GM13976 (cell line): ENCODE measurements at regions not wholly inside any gene's neighbourhood (a gene's known extent, or its start where the extent isn't known, plus 50 kb on each side); places are given as distances from the start of the nearest gene placed in this dataset.

Experiments
- DNase-seq: peaks from one replicate; pipeline ENCODE4 v3.0.0; 2012; ENCODE audit warnings: low spot score
- CTCF ChIP-seq: IDR thresholded peaks from 2 replicates; pipeline ENCODE4 v1.5.1; 2012; ENCODE audit warnings: borderline replicate concordance, mild to moderate bottlenecking; ENCODE audit not compliant: insufficient read depth; ENCODE audit errors: extremely low read depth, missing control alignments, control extremely low read depth
- in situ Hi-C: fragments of 300-500 bp; cut with MboI; formaldehyde crosslinking; loops from one replicate; pipeline ENCODE4 v1.12.0; 2022; ENCODE audit warnings: low sequenced_read_pairs, mixed read lengths, inconsistent platforms; ENCODE audit not compliant: unreplicated experiment

- TF ChIP-seq CTCF = no peak
- DNase-seq = no peak
- in situ Hi-C loops = no loop called here
Observed at GRCh38 chr4:180675359-180675650, 1567.9 kb upstream of the TENM3 start.

DNA sequence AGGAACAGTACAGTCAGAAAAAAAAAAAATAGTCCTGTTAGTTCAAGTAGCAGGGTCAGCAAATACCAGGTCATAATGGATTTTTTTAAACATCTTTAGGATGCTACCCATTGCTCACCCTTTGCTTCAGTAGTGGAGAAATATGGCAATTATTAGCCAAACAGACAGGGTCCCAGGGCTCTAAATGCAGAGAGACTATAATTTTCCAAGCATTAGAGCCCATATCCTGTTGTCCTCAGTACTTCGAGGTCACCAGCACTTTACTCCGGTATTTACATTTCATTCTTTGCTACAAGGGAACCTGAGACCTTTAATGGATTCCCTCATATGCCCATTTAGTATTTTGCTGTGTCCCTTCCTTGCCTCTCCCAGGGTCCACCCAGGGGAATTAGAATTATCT lies 1562.9 kb upstream of the TENM3 start:
- in situ Hi-C loops = no loop called here
- TF ChIP-seq CTCF = no peak

DNA sequence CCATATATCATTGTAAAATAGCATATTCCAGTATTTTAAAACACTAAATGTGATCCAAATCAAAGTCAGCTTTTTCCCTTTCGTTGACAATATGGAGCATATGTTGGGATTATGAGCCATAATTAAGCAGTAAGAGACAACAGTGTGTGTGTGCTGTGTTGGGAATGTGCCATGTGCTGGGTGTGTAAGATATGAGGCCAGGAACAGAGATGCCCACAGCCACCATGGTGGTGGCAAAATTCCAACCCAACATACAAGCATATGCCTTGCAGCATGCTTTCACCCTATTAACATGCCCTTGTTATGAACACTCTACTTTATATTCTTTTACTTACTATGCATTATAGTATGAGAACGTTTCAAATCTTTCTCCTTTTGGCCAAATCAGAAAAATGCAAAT lies 1560.4 kb upstream of the TENM3 start:
- in situ Hi-C loops = no loop called here
- DNase-seq = no peak
- no peak for TF ChIP-seq CTCF

More for the DNA sequence above, 1562.9 kb upstream of the TENM3 start:
- DNase-seq = no peak

- DNase-seq = no peak
- in situ Hi-C loops = no loop called here
- no peak for TF ChIP-seq CTCF
Observed at GRCh38 chr4:180683186-180683585, 1560.0 kb upstream of the TENM3 start.

DNA sequence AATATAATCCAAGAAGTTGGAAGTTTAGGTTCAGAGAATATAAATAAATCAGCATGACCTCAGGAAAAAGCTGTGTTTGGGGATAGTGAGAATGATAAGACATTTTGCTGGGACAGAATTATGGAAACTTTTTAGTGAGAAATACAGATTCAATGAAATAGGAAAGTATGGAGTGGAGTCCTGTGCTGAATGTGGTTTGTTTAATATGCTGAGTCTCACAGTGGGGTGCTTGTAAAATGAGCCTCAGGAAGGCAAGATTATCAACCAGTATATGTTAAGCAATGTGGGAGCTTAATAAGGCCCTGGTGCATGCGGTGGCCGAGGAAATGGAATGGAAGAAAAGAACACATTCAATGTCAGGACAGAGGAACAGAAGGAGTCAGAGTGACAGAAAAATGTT lies 1554.7 kb upstream of the TENM3 start:
- in situ Hi-C loops = no loop called here
- no peak for TF ChIP-seq CTCF

GRCh38 chr4:180694875-180695274 lies 1548.3 kb upstream of the TENM3 start:
- in situ Hi-C loops = no loop called here
- DNase-seq = no peak
- no peak for TF ChIP-seq CTCF

More for the DNA sequence above, 1554.7 kb upstream of the TENM3 start:
- no peak for DNase-seq

GRCh38 chr4:180695851-180696250 lies 1547.4 kb upstream of the TENM3 start:
- in situ Hi-C loops = no loop called here
- no peak for DNase-seq
- TF ChIP-seq CTCF = no peak
